Inferior parietal cortex (tissue), 1 donor: ENCODE measurements at regions not wholly inside any gene's neighbourhood (a gene's known extent, or its start where the extent isn't known, plus 50 kb on each side); places are given as distances from the start of the nearest gene placed in this dataset.
"Not testable (repeated sequence)": the region's sequence is repeated elsewhere in the genome, so short reads cannot be mapped to it uniquely, and the experiment has no call there.

Source experiments
- DNase-seq: peaks from one replicate; pipeline ENCODE4 v3.0.0-alpha.2; 2016; ENCODE audit errors: extremely low spot score

DNA sequence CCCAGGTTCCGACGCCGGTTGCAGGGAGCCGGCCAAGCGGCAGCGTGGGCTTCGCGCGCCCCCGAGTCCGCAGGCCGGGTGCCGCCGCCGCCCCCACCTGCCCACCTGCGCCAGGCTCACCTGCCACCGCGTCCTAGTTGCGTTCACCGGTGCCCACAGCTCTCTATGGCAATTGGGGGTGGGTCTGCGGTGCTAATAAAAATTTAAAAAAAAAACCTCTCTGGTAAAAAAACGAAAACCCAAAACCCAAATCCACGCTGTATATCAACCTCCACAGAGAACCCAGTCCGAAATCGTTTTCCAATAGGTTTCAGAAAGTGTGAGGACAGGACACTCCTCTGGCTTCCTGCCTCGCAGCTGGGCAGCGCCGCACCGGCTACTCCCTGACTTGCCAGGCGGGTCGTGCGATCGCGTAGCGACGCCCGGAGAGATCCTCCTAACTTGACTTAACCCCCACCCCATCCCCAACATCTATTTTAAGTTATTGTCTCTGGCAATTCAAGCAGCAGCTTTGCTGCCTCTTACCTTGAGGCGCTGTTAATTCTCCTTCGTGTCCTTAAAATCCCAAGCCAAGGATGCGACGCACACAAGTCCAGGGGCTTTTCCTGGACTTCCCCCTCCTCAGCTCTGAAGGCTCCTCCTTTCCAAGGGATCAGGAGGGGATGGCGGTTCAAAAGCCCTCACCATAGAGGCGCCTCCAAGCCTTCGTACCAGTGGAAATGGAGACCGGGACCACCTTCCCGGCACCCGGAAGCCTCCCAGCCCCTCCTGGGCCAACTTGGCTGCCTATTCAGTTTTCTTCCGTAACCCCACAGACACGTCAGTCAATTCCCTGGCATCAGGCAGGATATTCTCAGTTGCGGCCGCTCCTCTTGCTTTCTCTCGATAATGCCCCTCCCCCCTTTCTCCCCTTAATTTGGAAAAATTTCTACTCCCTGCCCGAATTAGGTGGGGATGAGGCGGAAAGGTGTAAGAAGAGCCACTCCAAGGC, 1639.4 kb upstream of the C9orf72 start:
- no peak for DNase-seq

DNA sequence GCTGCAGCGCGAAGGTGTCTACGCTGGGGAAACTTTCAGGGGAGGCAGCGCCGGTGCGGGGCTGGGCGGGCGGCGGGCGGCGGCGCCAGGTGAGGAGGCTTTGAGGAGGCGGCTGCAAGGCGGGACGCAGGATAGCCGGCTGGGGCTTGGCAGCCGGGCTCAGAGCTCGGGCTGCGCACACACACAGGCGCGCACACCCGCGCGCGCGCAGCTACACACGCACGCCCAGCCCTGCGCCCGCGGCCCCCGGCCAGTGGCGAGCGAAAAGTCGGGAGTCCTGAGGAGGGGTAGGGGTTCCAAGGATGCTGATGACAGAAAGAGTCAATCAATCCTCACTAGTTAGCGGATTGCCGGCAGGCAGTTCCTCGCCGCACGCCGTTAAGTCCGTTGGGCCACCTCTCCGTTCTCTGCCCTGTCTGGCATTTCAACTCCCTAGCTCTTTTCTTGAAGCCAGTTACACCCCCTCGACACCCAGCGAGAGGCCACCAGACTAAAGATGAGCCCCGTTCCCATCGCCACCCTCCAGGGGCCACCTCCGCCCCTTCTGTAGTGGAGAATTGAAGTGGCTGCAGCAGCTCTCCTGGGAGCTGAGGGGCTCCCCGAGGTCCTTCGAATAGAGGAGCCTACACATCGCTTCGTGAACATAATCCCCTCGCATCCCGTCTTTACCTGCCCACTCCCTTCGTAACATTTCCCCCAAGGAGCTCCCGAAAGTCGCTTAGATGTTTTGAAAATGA, 1640.3 kb upstream of the C9orf72 start, which contains the start of gene LINGO2:
LINGO2 (minus strand) TSS at position 185 of the 737 bp plus-strand sequence.
- DNase-seq = no peak

DNA sequence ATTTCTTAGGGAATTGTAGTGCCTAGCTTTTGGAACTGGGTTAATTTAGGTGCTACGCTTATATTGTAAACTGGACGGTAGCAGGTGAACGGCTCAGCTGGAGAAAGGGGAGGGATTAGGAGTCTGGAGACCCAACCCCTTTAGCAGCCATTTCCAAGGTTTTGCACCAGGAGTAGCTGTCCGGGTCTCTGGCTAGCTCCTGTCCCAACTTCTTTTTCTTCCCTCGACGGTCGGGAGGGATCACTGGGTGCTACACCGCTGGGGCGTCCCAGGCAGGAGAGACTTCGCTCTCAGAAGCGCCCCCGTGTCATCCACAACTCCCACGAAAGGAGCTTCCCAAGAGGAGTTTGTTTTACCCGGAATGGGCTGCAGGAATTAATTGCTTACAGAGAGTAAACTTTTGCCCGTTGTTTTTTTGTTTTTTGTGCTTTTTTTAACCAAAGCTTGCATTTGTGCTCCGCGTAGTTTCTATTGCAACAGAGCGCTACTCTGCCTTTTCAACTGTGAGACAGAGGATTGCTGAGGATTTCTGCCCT, 1640.9 kb upstream of the C9orf72 start:
- peak; percentile 27 for DNase-seq

DNA sequence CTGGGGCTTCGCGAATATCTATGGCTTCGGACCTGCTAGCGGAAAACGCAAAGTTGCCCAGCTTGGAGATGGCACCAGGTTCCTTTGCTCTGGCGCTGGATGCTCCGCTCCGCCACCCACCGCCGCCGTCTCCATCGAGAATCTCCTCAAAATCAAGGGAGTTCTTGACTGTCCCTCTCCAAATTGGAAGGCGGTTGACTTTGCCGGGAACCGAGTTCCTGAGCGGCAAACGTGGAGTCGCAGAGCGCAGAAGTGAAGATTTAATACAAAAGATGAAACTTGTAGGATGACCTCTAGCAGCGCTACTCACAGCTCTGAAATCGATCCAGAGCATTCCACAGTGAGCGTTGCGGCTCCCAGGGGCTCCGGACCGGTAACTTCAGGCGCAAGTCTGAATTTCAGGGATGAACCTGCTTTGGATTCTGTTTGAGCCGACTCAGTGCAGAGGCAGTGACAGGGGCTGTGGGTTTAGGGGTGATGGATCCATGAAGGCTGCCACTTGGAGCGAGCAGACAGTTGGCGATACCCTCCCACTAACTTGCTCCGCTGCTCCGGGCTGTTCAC, 1641.5 kb upstream of the C9orf72 start:
- no peak for DNase-seq

DNA sequence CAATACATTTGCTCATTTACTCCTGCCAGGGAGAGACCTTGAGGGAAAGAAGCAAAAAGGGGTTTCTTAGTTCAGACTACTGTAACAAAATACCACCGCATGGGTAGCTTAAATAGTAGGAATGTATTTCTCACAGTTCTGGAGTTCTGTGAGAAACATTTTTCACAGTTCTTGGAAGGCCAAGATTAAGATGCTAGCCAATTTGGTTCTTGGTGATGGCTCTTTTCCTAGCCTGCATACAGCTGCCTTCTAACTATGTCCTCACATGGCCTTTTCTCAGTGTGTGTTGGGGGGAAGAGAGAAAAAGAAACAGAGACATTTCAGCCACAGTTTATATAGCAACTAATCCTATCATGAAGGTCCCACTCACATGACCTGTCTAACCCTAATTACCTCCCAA, 1644.7 kb upstream of the C9orf72 start:
- no peak for DNase-seq

DNA sequence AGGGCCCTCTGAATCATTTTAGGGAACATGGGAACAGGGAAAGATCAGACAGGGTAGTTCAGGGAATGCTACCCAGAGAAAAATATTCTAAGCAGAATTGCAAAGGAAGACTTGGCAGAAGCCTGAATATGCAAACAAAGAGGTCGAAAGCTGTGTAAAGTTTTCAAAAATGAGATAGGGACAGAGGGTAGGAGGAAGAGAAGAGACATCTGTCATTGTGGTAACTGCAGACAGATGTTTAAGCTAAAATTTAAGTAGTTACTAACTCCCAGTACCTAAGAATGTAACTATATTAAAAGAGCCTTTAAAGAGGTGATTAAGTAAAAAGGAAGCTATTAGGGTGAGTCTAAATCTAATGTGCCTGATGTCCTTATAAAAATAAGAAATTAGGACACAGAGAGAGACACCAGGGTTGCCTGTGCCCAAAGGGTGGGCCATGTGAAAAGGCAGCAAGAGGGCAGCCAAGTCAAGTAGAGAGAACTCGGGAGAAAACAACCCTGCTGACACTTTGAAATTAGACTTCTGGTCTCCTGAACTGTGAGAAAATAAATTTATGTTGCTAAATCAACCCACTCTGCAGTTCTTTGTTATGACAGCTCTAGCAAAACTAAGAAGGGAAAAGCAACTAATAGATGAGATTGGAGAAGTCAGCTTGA, 1647.4 kb upstream of the C9orf72 start:
- DNase-seq = no peak

DNA sequence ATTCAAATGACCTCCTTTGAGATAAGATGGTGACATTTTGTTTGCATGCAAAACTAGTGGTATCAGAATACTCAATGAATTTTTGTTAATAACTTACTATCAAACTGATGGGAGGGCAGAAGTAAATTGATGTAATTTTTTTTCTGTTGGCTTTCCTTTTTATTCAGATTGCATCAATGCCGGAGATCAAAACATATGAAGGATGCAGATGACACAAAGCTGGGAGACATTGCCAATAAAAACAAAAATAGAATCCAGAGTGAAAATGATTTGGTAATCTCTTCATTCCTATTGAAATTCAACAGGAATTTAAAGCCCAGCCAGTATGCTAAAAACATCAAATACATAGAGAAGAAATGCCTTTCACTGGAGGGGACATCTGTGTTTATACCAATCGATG, 1655.3 kb upstream of the C9orf72 start:
- DNase-seq = no peak

DNA sequence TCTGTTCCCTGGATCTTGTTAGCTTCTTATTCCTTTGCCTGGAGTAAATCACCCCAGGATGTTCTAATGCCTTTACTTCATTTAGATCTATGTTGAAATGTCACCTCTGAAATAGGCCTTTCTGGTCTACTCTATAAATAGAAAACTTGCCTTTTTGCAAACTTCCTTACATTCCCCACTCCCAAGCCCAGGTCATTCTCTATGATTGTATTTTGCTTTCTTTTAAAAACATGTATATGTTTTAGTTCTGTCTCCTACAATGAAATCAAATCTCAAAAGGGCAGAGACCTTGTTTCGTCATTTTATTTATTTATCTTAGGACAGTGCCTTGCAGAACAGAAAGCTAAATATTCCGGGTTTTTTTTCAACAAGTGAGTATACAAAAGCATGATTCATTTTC, 1657.7 kb upstream of the C9orf72 start:
- DNase-seq = no peak

DNA sequence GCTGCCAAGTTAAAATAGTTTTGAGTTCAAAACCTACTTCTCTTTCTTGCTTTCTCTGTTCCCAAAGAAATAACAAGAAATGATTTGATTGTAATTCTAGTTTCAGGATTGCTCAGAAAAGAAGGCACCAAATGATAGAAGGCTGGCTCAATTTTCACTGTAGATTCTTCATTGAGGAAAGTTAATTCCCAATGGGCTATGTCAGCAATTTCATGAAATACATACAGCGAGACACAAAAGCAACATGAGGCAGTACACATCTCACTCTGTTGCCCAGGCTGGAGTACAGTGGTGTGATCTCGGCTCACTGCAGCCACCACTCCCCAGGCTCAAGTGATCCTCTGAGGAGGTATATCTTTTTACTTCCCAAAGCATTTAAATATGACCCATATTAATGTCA, 1659.9 kb upstream of the C9orf72 start:
- no peak for DNase-seq

DNA sequence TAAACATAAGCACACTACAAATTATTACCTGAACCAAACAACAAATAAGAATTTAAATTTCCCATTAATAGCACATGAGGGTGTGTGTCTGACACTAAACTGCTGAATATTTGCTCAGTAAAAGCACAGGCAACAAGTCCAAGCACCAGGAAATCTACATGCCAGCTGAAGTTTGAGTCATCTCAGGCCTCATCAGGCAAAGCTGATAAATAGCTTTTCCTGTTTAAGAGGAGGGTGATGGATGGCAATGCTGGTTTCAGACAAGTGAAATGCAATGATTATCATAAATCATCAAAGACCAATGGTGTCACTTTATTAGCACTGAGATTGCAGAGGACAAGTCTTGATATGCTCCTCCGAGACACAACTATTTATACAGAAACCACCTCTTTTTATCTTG, 1668.0 kb upstream of the C9orf72 start:
- no peak for DNase-seq

DNA sequence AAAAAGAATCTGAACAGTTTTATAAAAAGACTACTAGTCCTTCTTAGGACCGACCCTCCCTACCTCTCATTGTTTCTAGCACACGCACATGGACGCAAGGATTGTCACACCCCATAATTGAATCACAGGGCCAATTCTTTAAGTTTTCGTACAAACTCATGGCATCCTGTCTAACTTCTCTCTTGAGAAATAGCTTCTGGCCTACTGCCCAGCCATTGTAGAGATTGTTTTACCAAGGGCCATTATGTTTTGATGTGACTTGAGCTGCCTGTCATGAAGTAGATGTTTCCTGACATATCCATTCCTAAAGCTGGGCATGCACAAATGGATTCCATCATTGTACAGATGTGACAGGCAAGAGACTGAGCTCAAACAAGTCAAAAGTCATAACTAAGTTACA, 1672.1 kb upstream of the C9orf72 start:
- DNase-seq = no peak

DNA sequence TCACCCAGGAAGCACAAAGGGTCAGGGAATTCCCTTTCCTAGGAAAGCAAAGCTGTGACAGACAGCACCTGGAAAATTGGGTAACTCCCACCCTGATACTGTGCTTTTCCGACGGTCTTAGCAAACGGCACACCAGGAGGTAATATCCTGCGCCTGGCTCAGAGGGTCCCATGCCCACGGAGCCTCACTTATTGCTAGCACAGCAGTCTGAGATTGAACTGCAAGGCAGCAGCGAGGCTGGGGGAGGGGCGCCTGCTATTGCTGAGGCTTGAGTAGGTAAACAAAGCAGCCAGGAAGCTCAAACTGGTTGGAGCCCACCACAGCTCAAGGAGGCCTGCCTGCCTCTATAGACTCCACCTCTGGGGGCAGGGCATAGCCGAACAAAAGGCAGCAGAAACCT, 1697.1 kb upstream of the C9orf72 start:
- DNase-seq = not testable (repeated sequence)

DNA sequence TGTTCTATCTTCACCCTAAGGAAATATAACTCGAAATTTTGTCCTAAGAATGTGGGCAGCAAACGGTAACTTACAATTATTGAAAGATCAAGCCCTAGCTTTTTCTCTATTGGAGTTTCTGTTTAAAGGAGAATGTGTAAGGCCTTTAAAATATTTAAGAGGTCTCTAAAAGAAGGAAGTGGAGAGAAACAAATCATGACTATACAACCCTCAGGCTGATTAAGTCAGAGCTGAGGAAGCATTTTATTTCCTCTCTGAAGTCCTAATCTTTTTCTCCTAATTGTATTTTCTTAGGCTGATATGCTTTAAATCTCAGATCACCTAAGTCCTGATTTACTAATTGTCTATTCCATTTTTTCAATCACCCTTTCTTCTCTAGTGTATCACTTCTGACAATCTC, 1708.8 kb upstream of the C9orf72 start:
- DNase-seq = no peak

DNA sequence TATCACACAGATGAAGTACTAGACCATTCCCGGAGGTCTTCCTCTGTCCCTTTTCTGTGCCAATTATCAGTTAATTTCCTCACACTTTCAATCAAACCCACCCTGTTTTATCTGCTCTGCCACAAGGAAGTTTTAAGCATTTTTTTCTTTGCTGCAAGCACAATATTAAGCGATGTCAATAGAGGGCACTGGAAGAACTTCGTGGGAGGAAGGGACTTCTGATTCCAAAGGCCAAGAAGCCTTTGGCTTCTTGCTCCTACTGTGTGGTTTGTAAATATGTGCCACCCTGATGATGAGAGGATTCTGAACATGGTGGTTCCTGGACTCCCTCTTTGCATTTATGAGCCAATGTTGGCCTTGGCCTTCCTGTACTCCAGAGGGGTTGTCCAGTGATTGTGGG, 1712.5 kb upstream of the C9orf72 start:
- DNase-seq = no peak

DNA sequence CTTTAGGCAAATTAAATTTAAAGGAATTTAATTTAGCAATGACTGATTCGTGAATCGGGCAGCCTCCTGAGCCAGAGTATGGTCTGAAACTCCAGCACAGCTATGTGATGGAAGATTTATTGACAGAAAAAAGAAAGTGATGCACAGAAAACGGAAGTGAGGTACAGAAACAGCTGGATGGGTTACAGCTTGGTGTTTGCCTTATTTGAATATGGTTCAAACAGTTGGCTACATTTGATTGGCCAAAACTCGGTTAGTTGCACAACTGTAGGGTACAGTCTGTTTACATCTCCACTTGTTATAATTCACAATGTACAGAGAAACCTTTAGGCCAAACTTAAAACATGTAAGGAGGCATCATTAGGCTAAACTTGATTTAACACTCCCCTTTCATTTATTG, 1716.1 kb upstream of the C9orf72 start:
- DNase-seq = no peak

DNA sequence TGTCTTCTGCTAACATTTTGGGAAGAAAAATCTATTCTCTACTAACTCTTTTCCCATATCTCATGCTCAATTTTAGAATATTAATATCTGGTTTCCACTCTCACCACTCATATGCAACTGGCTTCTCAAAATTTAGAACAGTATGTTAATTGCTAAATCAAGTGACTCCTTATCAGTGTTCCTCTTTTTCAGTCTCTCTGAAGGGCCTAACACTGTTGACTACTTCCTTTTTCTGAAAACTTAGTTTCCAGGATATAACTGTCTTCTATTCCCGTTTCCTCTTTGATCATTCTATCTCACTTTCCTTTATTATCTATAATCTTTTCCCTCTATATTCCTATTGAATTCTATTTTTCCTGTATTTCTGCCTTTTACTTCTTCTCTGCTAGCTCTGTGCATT, 1717.2 kb upstream of the C9orf72 start:
- DNase-seq = no peak

DNA sequence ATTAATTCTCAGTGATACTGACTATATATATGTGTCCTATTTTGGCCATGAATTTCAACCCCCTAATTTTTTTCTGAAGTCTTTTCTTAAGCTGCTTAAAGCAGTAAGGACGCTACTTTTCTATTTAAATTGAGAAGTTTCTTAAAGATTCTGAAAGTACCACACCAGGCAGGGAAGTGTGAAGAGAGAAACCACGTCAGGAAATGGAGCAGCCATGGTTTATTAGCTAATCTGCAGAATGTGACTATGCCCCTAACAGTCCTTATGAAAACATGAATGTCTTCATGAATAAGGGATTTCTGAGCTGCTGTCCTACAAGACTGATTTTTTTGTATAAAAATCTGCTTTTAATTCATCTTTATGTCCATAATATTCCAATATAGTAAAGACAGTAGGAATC, 1724.3 kb upstream of the C9orf72 start:
- DNase-seq = no peak

DNA sequence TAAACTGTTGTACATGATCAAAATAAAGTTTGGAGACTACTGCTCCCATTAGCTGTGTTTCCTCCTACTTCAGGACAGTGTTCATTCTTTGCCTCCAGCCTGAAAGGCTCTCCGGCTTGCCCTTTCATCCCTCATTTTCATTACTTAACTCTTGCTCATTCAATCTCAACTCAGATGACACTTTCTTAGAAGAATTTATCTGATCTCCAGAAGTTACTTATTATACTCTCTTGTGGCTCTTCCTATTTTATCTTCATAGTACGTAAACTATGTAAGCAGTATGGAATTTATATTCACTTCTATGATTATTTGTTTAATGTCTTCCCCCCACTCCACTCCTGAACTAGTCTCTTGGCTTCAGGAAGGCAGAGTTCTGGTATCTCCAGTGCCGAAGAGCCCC, 1737.9 kb upstream of the C9orf72 start:
- no peak for DNase-seq

DNA sequence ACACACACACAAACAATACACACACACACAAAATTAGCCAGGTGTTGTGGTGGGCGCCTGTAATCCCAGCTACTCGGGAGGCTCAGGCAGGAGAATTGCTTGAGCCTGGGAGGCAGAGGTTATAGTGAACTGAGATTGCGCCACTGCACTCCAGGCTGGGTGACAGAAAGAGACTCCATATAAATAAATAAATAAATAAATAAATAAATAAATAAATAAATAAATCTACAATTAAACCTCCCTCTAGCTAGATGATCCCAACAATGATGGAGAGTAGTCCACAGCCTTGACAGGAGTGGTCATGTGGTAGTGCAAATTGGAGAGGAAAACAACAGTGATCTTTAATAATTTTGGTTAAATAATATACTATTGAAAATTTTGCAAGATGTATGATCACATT, 1739.0 kb upstream of the C9orf72 start:
- DNase-seq = no peak

DNA sequence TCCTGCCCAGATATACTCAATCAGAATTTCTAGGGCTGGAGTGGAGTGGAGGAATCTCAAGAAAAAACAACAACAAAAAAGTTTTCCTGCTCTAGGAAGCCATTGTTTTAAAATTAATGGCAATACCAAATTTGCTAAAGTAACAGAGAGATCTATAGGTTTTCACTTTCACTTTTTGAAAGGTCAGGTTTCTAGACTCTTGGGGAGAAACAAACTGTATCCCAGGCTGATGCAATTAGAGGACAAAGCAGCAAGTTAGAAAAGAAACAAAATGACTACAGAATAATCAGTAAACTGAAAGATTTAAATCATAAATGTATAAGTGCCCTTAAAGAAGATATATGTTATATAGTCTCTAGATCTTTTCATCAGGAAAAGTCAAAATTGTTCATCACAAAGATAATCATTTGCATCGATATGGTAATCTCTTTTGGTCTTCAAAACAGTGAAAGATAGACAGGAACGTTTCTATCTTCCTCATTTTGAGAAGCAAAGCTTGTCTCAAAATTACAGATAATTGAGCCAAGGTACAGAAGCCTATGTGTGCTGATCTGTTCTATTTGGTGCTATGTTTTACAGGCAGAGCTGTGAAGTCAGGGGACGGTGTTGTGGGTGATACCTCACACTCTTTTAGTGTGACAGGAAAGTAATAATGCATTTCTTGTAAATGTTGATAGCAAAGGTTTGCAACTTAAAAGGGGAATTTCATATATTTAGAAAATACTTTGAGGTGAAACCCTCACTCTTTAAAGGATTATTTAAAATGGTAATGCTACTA, 1746.6 kb upstream of the C9orf72 start:
- DNase-seq = no peak

DNA sequence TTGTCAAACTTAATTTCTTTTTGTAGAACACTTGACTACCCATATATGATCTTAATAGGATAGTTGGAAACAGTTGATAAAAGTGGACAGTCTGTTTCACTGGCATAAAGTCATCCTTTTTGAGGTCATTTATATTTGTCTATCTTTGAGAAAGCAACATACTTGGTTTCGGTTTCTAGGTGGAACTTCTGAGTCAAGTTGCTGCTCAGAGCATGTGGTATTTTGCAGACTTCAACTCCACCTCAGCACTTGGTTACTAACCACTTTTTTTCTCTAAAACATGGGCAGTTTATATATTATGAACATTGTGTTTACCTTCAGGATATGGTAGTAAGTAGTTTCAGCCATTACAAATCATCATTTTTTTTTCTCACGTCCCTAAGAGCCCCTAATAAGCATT, 1749.0 kb upstream of the C9orf72 start:
- DNase-seq = no peak
